Amniotic stem cell (primary cell): ENCODE measurements at regions not wholly inside any gene's neighbourhood (a gene's known extent, or its start where the extent isn't known, plus 50 kb on each side); places are given as distances from the start of the nearest gene placed in this dataset.
"Not testable (repeated sequence)": the region's sequence is repeated elsewhere in the genome, so short reads cannot be mapped to it uniquely, and the experiment has no call there.

Experiments
- DNase-seq: peaks from one replicate; lab custom pipeline; 2025; lab: John Stamatoyannopoulos, UW

GRCh38 chr3:143901105-143901504 is 52.8 kb upstream of the SLC9A9 start:
- DNase-seq, result peak; percentile 73

DNA sequence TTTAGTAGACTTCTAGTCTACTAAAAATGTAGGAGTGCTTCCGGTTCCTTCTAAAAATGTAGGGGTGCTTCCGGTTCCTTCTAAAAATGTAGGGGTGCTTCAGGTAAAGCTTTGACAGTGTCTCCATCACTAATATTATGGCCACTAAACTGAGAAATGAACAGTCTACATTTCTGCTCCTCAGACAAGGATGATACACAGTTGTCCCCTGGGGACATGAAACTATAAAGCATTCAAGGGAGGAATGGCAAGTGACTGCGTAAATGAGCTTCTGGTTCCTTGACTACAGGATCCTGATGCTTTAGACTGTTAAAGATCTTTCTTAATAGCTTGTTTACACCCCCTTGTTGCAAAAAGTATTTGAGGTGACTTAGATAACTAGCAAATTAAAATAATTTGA is 53.9 kb upstream of the SLC9A9 start:
- DNase-seq, result no peak

DNA sequence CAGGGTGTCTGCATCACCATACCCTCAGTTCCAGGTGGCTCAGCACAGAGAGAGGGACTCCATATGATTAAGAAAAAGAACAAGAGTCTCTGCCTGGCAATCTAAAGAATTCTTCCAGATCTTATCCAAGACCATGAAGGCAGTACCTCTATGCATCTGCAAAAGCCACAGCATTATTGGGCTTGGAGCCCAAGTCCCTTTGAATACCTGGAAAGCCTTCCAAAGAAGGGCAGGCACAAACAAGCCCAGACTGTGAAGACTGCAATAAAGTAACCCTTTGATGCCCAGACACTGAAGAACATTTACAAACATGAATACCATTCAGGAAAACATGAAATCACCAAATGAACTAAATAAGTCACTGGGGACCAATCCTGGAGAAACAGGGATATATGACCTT is 60.9 kb upstream of the DIPK2A start:
- DNase-seq, result no peak

GRCh38 chr3:143914257-143914656 is 57.4 kb upstream of the DIPK2A start:
- DNase-seq, result no peak

DNA sequence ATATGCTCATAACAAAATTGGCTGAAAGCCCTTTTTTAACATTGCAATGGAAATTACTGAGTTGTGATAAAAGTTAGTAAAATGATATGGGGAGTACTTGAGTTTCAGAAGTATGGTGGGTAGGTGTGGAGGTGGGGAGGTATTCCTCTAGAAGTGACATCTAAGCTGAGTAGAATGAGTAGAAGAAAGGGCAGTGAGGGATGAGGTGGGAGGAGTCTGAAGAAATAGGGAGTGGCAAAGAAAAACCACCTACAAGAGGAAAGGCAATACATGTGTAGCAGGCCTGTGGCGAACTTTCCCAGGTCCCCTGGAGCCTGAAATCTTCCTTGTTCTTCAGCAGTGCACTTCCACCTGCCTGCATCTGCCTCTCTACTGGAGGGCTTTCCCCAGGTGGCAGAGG is 52.8 kb upstream of the DIPK2A start:
- no peak for DNase-seq

- DNase-seq, result not testable (repeated sequence)
Measured at GRCh38 chr3:143921176-143921575, 50.4 kb upstream of the DIPK2A start.
